Gastroesophageal sphincter (tissue), 3 donors: ENCODE measurements at regions not wholly inside any gene's neighbourhood (a gene's known extent, or its start where the extent isn't known, plus 50 kb on each side); places are given as distances from the start of the nearest gene placed in this dataset.

Experiments used
- CTCF ChIP-seq, 4 experiments: fragments of 200-600 bp in 2 of 4; fragments of 450-650 bp in 2 of 4; sonication (generic) in 1 of 4; IDR thresholded peaks; one replicate each; pipeline ENCODE4 v1.5.1; 2017 to 2019; ENCODE audit warnings: antibody characterized with exemption in 4 of 4, mild to moderate bottlenecking in 2 of 4, moderate library complexity in 2 of 4
- POLR2A ChIP-seq, 2 donors: fragments of 450-650 bp; IDR thresholded peaks; one replicate each; pipeline ENCODE4 v1.6.1; 2017; ENCODE audit warnings: antibody characterized with exemption in 2 of 2, mild to moderate bottlenecking in 2 of 2, moderate library complexity in 1 of 2
- POLR2AphosphoS5 ChIP-seq: sonication (generic); formaldehyde crosslinking; IDR thresholded peaks from one replicate; pipeline ENCODE4 v1.6.1; 2017; ENCODE audit warnings: antibody characterized with exemption

- no peak for TF ChIP-seq CTCF (IDR thresholded peaks at IDR 0.05)
- no peak for TF ChIP-seq POLR2AphosphoS5
- TF ChIP-seq POLR2A (IDR thresholded peaks at IDR 0.05), result no peak
These were observed 463.6 kb upstream of the ALCAM start for GRCh38 chr3:104903064-104903463.
